ENCODE measurements at regions not wholly inside any gene's neighbourhood (a gene's known extent, or its start where the extent isn't known, plus 50 kb on each side); places are given as distances from the start of the nearest gene placed in this dataset.

- TF ChIP-seq TAF1 (IDR thresholded peaks at IDR 0.05; ENCODE audit: low read depth, low read length): no peak
- no peak for TF ChIP-seq POLR2A (IDR thresholded peaks at IDR 0.05; ENCODE audit: low read depth, low read length)
- no peak for TF ChIP-seq POLR2AphosphoS5 (IDR thresholded peaks at IDR 0.05; ENCODE audit: low read depth, low read length)
- TF ChIP-seq SPI1 (IDR thresholded peaks at IDR 0.05; ENCODE audit: low read depth, low read length): no peak
- TF ChIP-seq POU2F2 (IDR thresholded peaks at IDR 0.05; ENCODE audit: low read depth, low read length): no peak
- TF ChIP-seq PAX5 (IDR thresholded peaks at IDR 0.05; ENCODE audit: insufficient read depth, low read length, severe bottlenecking): no peak
Observed at GRCh38 chr5:39675676-39676075, 250.9 kb upstream of the DAB2 start.

All from GM12891 (cell line).